GM12801 (cell line): ENCODE measurements at regions not wholly inside any gene's neighbourhood (a gene's known extent, or its start where the extent isn't known, plus 50 kb on each side); places are given as distances from the start of the nearest gene placed in this dataset.

ENCODE experiments used
- TF ChIP-seq, protein P1 (sequence below): IDR thresholded peaks from one replicate; pipeline ENCODE4 v1.5.1; 2011; ENCODE audit warnings: control low read depth; ENCODE audit not compliant: insufficient read length; ENCODE audit errors: extremely low read depth

DNA sequence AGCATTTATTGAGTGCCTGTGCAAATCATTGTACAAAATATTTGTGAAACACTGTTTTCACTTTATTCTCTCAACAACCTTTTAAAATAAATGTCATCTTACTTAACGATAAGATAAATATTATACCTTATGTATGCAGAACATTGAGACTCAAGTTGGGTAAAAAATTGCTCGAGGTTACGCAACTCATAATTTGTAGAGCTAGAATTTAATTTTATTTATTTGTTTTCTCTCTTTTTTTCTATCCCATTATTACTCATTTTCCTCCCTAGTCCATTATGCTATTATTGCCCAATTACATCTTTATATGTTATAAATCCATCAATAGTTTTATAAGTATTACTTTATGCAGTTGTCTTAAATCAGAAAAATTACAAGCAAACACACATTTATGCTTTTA is 77.4 kb upstream of the ELOVL5 start:
- TF ChIP-seq, protein P1, sequence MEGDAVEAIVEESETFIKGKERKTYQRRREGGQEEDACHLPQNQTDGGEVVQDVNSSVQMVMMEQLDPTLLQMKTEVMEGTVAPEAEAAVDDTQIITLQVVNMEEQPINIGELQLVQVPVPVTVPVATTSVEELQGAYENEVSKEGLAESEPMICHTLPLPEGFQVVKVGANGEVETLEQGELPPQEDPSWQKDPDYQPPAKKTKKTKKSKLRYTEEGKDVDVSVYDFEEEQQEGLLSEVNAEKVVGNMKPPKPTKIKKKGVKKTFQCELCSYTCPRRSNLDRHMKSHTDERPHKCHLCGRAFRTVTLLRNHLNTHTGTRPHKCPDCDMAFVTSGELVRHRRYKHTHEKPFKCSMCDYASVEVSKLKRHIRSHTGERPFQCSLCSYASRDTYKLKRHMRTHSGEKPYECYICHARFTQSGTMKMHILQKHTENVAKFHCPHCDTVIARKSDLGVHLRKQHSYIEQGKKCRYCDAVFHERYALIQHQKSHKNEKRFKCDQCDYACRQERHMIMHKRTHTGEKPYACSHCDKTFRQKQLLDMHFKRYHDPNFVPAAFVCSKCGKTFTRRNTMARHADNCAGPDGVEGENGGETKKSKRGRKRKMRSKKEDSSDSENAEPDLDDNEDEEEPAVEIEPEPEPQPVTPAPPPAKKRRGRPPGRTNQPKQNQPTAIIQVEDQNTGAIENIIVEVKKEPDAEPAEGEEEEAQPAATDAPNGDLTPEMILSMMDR, result no peak

GRCh38 chr6:53424976-53425718 is 76.4 kb upstream of the ELOVL5 start:
- TF ChIP-seq, protein P1, result no peak

DNA sequence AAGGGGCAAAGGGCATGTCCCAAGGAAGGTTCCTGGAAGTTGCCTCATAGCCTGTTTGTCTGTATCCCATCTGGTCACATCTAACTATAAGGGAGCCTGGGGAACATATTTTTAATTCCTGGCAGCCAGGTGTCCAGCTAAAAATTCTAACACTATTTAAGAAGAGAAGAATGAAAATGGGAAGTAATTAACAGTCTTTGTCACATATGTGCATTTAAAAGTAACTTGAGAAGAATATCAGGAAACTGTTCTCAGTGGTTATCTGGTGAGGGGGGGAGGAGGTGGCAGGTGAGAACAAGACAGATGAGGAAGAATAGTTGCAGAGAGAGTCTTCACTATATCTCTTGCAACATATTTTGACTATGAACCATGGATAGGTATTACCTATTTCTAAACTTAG is 75.5 kb upstream of the ELOVL5 start:
- TF ChIP-seq, protein P1, result no peak

GRCh38 chr6:53419026-53419425 is 70.3 kb upstream of the ELOVL5 start:
- TF ChIP-seq, protein P1, result no peak

GRCh38 chr6:53418288-53418687 is 69.5 kb upstream of the ELOVL5 start:
- TF ChIP-seq, protein P1, result no peak

GRCh38 chr6:53417141-53417540 is 68.4 kb upstream of the ELOVL5 start:
- TF ChIP-seq, protein P1, result no peak

DNA sequence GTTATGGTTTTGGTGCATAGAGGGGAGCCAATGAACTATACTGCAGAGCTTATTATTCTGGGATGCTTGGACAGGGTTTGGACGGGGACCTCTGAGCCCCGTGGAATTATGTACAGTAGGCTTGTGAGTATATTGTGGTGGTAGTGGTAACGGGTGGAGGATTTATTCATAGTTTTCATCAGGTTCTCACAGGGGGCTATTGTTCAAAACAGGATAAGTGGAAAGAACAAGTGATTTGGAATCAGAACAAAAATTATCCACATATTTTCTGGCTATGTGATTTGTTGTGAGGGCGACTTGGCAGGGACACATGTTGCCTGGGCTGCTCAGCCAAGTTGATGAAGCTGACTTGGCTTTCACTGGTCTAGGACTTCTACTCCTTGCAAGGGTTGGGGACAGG is 64.6 kb upstream of the ELOVL5 start:
- TF ChIP-seq, protein P1, result no peak
